ENCODE measurements at regions not wholly inside any gene's neighbourhood (a gene's known extent, or its start where the extent isn't known, plus 50 kb on each side); places are given as distances from the start of the nearest gene placed in this dataset.
A peak's percentile ranks its signal among the peaks of the same experiment; 100 is the strongest.
"Not testable (repeated sequence)": the region's sequence is repeated elsewhere in the genome, so short reads cannot be mapped to it uniquely, and the experiment has no call there.

DNA sequence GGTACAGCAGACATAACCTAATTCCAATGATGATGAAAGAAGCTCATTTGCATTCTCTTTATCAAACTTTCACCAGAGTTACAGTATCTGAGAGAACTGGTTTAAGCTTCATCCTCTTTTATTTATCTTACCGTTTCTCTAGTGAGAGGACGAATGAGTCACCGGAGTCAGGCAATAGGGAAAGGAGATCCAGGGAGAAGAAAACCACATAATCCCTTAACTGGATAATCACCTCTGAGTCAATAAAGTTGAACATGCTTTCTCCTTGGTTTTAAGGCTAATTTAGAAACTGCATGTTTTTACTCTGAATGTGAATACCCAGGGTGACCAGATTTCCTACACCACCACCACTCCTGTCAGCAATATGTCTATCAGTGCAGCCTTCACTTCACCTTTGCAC, 313.7 kb upstream of the TBX18 start:
- Histone ChIP-seq H3K27ac (ENCODE audit: low read length) (no peak overlapping the region), H3K36me3 (ENCODE audit: control insufficient read depth, insufficient read depth, low read length) (no peaks in the 10 kb centered on the region), H3K4me1 (ENCODE audit: control insufficient read depth, insufficient read depth, low read length) (no peaks in the 10 kb centered on the region), H3K4me3 (ENCODE audit: low read depth in 2 of 2, low read length in 2 of 2) (no peak overlapping the region), H3K27me3 (ENCODE audit: control insufficient read depth, insufficient read depth, low read length) (no peaks in the 10 kb centered on the region; the same call in none of the 2 replicates), H3K9me3 (ENCODE audit: control insufficient read depth, insufficient read depth, low read depth, low read length) (no peaks in the 10 kb centered on the region)
- ChIA-PET POLR2A (no interaction called here), CTCF (no interaction called here)
- BruUV-seq (replicated peaks) = no TSS peak
- intact Hi-C loops (cut with micrococcal nuclease; ENCODE audit: unreplicated experiment) (no loop called here), in situ Hi-C loops (cut with HindIII; ENCODE audit: low pct_unique_long_range_greater_than_20kb, low sequenced_read_pairs) (no loop called here)
- peak; percentile 5 for DNase-seq (ENCODE audit: low read depth, low spot score)
- TF ChIP-seq, protein P1, sequence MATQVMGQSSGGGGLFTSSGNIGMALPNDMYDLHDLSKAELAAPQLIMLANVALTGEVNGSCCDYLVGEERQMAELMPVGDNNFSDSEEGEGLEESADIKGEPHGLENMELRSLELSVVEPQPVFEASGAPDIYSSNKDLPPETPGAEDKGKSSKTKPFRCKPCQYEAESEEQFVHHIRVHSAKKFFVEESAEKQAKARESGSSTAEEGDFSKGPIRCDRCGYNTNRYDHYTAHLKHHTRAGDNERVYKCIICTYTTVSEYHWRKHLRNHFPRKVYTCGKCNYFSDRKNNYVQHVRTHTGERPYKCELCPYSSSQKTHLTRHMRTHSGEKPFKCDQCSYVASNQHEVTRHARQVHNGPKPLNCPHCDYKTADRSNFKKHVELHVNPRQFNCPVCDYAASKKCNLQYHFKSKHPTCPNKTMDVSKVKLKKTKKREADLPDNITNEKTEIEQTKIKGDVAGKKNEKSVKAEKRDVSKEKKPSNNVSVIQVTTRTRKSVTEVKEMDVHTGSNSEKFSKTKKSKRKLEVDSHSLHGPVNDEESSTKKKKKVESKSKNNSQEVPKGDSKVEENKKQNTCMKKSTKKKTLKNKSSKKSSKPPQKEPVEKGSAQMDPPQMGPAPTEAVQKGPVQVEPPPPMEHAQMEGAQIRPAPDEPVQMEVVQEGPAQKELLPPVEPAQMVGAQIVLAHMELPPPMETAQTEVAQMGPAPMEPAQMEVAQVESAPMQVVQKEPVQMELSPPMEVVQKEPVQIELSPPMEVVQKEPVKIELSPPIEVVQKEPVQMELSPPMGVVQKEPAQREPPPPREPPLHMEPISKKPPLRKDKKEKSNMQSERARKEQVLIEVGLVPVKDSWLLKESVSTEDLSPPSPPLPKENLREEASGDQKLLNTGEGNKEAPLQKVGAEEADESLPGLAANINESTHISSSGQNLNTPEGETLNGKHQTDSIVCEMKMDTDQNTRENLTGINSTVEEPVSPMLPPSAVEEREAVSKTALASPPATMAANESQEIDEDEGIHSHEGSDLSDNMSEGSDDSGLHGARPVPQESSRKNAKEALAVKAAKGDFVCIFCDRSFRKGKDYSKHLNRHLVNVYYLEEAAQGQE (IDR thresholded peaks at IDR 0.05; ENCODE audit: insufficient read depth in 1 of 2, low read depth in 2 of 2, low read length in 1 of 2) = no peak
- TF ChIP-seq, protein P2, sequence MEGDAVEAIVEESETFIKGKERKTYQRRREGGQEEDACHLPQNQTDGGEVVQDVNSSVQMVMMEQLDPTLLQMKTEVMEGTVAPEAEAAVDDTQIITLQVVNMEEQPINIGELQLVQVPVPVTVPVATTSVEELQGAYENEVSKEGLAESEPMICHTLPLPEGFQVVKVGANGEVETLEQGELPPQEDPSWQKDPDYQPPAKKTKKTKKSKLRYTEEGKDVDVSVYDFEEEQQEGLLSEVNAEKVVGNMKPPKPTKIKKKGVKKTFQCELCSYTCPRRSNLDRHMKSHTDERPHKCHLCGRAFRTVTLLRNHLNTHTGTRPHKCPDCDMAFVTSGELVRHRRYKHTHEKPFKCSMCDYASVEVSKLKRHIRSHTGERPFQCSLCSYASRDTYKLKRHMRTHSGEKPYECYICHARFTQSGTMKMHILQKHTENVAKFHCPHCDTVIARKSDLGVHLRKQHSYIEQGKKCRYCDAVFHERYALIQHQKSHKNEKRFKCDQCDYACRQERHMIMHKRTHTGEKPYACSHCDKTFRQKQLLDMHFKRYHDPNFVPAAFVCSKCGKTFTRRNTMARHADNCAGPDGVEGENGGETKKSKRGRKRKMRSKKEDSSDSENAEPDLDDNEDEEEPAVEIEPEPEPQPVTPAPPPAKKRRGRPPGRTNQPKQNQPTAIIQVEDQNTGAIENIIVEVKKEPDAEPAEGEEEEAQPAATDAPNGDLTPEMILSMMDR (IDR thresholded peaks at IDR 0.05) = no peak
- TF ChIP-seq POLR2AphosphoS5 (IDR thresholded peaks at IDR 0.05; ENCODE audit: low read depth, low read length) (no peak), TCF7L2 (IDR thresholded peaks at IDR 0.05; ENCODE audit: low read depth, low read length) (no peak), SIN3A (IDR thresholded peaks at IDR 0.05; ENCODE audit: borderline replicate concordance, insufficient read depth, low read depth, low read length) (no peak)
- ATAC-seq = no peak

DNA sequence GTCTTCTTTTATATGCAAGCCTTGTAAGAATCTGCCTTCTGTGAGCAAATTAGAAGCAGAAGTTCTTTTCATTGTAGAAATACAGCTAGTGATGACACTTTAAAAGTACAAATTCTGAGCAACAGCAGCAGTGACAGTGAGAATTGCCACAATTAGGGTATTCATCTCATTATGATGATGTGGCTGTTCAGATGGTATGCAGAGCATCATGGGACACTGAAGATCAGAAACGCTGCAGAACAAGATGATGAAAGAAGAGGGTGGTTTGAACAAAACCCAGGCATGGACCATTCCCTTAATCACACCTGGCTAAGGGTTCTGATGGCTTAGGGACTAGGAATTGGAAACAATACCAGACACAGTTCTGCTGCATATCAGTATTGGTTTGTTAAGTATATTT, 312.7 kb upstream of the TBX18 start:
- CTCF ChIA-PET = no interaction called here

DNA sequence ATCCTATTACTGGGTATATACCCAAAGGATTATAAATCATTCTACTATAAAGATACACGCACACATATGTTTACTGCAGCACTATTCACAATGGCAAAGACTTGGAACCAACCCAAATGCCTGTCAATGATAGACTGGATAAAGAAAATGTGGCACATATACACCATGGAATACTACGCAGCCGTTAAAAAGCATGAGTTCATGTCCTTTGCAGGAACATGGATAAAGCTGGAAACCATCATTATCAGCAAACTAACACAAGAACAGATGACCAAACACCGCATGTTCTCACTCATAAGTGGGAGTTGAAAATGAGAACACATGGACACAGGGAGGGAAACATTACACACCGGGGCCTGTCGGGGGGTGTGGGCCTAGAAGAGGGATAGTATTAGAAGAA, 307.4 kb upstream of the TBX18 start:
- BruUV-seq (replicated peaks); H3K9me3 ChIP-seq (ENCODE audit: control insufficient read depth, insufficient read depth, low read depth, low read length); ATAC-seq; in situ Hi-C loops (cut with HindIII; ENCODE audit: low pct_unique_long_range_greater_than_20kb, low sequenced_read_pairs); H3K27ac ChIP-seq (ENCODE audit: low read length); H3K36me3 ChIP-seq (ENCODE audit: control insufficient read depth, insufficient read depth, low read length); DNase-seq (ENCODE audit: low read depth, low spot score); POLR2A ChIA-PET; H3K4me1 ChIP-seq (ENCODE audit: control insufficient read depth, insufficient read depth, low read length); intact Hi-C loops (cut with micrococcal nuclease; ENCODE audit: unreplicated experiment); H3K4me3 ChIP-seq (ENCODE audit: low read depth in 2 of 2, low read length in 2 of 2); H3K27me3 ChIP-seq (ENCODE audit: control insufficient read depth, insufficient read depth, low read length); CTCF ChIA-PET: not testable (repeated sequence)

More for the DNA sequence above, 312.7 kb upstream of the TBX18 start:
- Histone ChIP-seq H3K27ac (ENCODE audit: low read length) (no peak overlapping the region), H3K27me3 (ENCODE audit: control insufficient read depth, insufficient read depth, low read length) (no peaks in the 10 kb centered on the region; the same call in none of the 2 replicates), H3K4me3 (ENCODE audit: low read depth in 2 of 2, low read length in 2 of 2) (no peak overlapping the region), H3K36me3 (ENCODE audit: control insufficient read depth, insufficient read depth, low read length) (no peaks in the 10 kb centered on the region), H3K4me1 (ENCODE audit: control insufficient read depth, insufficient read depth, low read length) (no peaks in the 10 kb centered on the region), H3K9me3 (ENCODE audit: control insufficient read depth, insufficient read depth, low read depth, low read length) (no peaks in the 10 kb centered on the region)
- ATAC-seq (no peak), DNase-seq (ENCODE audit: low read depth, low spot score) (no peak)
- in situ Hi-C loops (cut with HindIII; ENCODE audit: low pct_unique_long_range_greater_than_20kb, low sequenced_read_pairs) = no loop called here
- TF ChIP-seq TCF7L2 (IDR thresholded peaks at IDR 0.05; ENCODE audit: low read depth, low read length) (no peak), POLR2AphosphoS5 (IDR thresholded peaks at IDR 0.05; ENCODE audit: low read depth, low read length) (no peak), SIN3A (IDR thresholded peaks at IDR 0.05; ENCODE audit: borderline replicate concordance, insufficient read depth, low read depth, low read length) (no peak)
- TF ChIP-seq, protein P2 (IDR thresholded peaks at IDR 0.05) = no peak
- TF ChIP-seq, protein P1 (IDR thresholded peaks at IDR 0.05; ENCODE audit: insufficient read depth in 1 of 2, low read depth in 2 of 2, low read length in 1 of 2) = no peak
- BruUV-seq (replicated peaks) = no TSS peak
- POLR2A ChIA-PET = no interaction called here
- intact Hi-C loops (cut with micrococcal nuclease; ENCODE audit: unreplicated experiment) = no loop called here
